ENCODE measurements at regions not wholly inside any gene's neighbourhood (a gene's known extent, or its start where the extent isn't known, plus 50 kb on each side); places are given as distances from the start of the nearest gene placed in this dataset.

DNA sequence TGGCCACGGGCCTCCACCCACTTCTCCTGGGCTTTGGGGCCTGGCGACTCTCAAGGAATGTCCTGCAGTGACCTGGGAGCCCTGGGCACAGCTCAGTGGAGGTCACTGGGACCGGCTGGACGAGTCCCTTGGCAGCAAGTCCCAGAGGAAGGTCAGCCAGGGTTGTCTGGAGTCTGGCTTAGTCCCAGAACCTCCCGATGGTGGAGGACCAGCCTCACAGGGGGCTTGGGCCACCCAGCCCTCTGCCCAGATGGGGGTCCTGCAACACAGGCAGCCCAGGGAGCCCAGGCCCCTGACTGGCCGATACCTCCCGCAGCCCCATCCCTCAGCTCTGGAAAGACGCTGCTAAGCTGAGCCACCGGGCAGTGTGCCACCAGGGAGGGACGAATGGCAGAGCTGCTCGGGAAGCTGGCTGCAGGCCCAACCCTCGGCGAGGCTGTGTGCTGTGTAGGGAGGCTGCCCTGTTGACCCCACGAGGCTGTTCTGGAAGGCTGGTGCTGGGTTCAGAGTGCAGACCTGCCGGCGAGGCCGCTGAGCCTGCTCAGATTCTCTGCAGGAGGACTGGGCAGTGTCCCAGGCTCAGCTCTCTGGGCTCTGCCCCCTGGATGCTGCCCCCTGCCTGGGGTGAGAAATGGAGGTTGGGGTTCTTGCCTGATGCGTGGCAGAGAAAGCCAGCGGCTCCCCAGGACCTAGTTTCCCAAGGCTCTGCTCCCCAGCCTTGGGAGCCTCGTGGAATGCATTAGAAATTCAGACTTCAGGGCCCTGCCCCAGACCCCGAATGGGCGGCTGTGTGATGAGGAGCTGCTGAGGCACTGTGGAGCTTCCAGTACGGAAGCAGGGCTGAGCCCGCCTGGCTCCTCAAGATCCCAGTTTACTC lies 61.7 kb downstream of the ADRA2C start:
- peaks cover 47% of the 10 kb centered on the region for H3K27me3 ChIP-seq (ENCODE audit: insufficient read depth, low read length)
- H3K4me3 ChIP-seq (ENCODE audit: low read length), result no peak overlapping the region
- H3K36me3 ChIP-seq (ENCODE audit: insufficient read depth, low read length), result no peaks in the 10 kb centered on the region
- H2AFZ ChIP-seq (ENCODE audit: low read depth, low read length), result no peak overlapping the region
- no peaks in the 10 kb centered on the region for H3K9me3 ChIP-seq (ENCODE audit: low read length)
- no peaks in the 10 kb centered on the region for H3K4me1 ChIP-seq (ENCODE audit: insufficient read depth, low read length)

DNA sequence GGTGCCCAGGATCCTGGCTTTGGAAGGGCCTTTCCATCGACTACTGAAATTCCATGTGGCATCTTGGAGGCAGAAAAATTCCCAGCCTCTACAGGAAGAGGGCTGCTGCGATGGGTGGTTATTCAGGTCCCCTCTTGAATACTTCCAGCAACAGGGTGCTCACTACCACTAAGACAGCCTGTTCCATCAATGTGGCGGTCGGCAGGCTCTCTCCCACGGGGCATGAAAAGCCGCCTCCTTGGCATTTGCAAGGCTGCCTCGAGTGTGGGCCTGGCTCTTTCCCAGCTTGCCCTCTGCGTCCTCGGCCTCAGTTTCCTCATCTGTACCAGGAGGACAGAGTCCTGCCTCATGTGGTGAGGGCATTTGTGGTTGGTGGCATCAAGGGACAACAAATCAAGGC lies 62.4 kb downstream of the ADRA2C start:
- Histone ChIP-seq H3K4me3 (ENCODE audit: low read length) (no peak overlapping the region), H3K9me3 (ENCODE audit: low read length) (no peaks in the 10 kb centered on the region), H3K4me1 (ENCODE audit: insufficient read depth, low read length) (no peaks in the 10 kb centered on the region), H3K27me3 (ENCODE audit: insufficient read depth, low read length) (peaks cover 47% of the 10 kb centered on the region), H3K36me3 (ENCODE audit: insufficient read depth, low read length) (no peaks in the 10 kb centered on the region), H2AFZ (ENCODE audit: low read depth, low read length) (no peak overlapping the region)

DNA sequence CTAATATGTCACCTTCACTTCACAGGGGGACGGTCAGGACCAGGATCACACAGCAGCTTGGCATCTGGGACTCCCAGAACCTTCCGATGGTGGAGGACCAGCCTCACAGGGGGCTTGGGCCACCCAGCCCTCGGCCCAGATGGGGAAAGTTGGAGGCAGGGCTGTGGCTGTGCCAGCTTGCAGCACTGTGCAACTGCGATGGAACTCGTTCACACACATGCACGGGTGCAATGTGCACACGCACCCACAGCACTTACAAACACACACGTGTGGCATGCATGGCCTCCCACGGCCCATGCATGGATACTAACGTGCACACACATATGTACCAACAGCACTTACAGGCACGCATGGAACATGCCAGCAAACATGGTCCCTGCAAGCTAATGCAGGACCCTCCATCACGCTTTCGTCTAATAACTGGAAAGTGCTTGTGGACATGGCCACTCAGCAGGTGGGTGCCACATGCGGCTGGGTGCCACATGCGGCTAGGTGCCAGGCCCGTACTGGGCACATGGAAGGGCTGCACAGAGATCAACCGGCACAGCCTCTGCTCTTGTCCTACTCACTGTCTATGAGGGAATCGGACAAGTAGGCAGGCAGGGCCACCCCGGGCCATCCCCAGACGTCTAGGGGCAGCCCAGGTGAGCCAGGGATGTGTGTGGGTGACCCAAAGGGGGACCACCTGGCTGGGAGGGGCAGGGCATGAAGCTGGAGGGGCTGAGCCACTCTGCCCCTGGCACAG lies 63.2 kb downstream of the ADRA2C start:
- H3K4me3 ChIP-seq (ENCODE audit: low read length), result no peak overlapping the region

DNA sequence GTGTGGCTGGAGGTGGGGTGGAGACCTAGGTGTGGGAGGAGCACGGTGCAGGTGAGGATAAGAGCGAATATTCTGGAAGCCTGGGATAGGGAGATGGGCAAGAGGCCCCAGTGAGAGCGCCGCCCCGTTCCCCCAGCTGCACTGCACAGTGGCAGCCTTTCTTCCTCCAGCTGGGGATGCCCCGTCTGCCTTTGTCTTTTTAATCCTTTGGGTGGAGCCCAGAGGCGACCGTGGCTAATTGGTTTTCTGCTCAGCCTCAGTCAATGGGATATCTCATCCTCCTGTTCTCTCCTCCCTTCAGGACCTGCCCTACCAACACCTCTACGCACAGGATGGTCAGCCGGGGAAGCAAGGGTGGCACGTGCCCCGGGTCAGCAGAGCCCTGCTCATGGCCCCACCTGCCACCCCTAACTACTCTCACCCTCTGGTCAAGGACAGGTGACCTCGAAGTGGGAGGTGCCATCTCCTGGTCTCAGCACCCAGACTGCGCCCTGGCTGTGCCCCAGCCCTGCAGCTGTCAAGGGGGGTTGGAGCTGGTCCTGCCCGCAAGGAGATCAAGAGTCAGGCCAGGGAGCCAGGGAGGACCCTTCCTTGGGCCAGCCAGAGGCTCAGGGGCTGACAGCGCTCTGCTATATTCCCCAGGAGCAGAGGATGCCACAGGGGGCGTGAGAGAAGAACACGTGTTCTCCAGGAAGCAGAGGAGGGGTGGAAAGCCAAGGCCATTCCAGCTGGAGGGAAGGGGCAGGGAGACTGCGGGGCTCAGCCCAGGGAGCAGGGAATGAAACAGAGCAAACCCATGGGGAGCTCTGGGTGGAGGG lies 64.0 kb downstream of the ADRA2C start:
- peaks cover 52% of the 10 kb centered on the region for H3K27me3 ChIP-seq (ENCODE audit: insufficient read depth, low read length)
- no peaks in the 10 kb centered on the region for H3K4me1 ChIP-seq (ENCODE audit: insufficient read depth, low read length)
- H3K36me3 ChIP-seq (ENCODE audit: insufficient read depth, low read length), result no peaks in the 10 kb centered on the region
- H2AFZ ChIP-seq (ENCODE audit: low read depth, low read length), result no peak overlapping the region
- H3K9me3 ChIP-seq (ENCODE audit: low read length), result no peaks in the 10 kb centered on the region
- no peak overlapping the region for H3K4me3 ChIP-seq (ENCODE audit: low read length)

More for the DNA sequence above, 63.2 kb downstream of the ADRA2C start:
- no peaks in the 10 kb centered on the region for H3K36me3 ChIP-seq (ENCODE audit: insufficient read depth, low read length)
- no peaks in the 10 kb centered on the region for H3K9me3 ChIP-seq (ENCODE audit: low read length)
- H3K27me3 ChIP-seq (ENCODE audit: insufficient read depth, low read length), result peaks cover 44% of the 10 kb centered on the region
- no peaks in the 10 kb centered on the region for H3K4me1 ChIP-seq (ENCODE audit: insufficient read depth, low read length)
- no peak overlapping the region for H2AFZ ChIP-seq (ENCODE audit: low read depth, low read length)

DNA sequence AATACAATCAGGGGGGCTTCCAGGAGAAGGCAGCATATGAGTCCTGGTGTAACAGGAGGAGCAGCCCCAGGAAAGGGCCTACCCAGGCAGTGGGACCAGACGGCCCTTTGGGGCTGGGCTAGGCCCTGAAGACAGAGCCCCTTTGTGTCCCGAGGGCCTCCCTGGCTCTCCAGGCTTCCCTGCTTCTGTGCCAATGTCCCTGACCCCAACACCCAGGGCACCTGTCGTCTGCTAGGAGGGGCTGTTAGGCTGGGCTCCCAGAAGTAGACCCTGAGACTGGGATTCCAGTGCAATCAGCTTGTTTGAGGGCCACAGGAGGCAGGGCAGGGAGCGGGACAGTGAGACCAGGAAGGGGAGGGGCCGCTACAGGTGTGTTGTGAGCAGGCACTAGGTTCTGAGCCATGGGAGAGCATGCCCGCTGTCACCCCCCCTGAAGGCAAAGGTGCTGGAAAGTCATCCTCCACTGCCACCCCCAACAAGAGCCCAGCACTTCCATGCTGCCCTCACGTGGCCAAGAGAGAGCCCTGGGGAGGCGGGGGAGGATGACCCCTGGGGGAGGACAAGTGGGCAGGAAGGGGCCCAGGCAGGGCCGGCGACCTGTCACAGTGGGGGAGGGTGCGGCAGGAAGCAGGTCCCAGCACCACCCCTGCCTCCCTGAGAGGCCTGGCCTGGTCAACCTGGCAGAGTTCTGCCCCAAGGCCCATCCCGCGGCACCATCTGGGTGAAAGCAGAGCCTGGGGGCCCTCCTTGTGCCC lies 64.8 kb downstream of the ADRA2C start:
- Histone ChIP-seq H3K9me3 (ENCODE audit: low read length) (no peaks in the 10 kb centered on the region), H3K4me3 (ENCODE audit: low read length) (no peak overlapping the region), H3K36me3 (ENCODE audit: insufficient read depth, low read length) (no peaks in the 10 kb centered on the region), H3K4me1 (ENCODE audit: insufficient read depth, low read length) (no peaks in the 10 kb centered on the region), H3K27me3 (ENCODE audit: insufficient read depth, low read length) (peaks cover 59% of the 10 kb centered on the region), H2AFZ (ENCODE audit: low read depth, low read length) (no peak overlapping the region)

DNA sequence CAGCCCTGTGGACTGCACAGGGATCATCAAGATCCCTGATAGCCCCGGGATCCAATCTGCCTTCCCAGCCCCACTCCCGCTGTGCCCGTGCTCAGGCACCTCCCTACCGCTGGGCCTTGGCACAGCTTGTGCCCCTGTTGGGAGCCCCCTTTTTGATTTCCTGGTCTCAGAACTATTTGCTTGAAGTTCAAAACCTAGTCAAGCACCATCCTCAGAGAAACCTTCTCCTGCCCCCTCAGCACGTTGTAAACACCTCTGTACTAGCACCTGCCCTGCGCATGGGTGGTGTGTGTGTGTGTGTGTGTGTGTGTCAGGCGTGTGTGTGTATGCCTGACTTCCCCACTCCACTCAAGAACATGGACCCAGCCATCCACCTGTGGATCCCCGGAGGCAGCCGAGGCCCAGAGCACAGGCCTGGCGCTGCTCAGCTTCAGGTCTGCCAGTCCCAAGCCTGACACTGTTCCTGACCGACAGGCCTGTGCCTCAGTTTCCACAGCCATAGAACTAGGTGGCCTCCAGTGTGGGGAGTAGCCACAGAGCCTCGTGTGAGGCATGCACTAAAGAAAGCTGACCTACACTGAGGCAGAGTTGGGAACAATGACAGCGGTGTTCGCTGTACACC lies 65.5 kb downstream of the ADRA2C start:
- no peaks in the 10 kb centered on the region for H3K4me1 ChIP-seq (ENCODE audit: insufficient read depth, low read length)
- peaks cover 57% of the 10 kb centered on the region for H3K27me3 ChIP-seq (ENCODE audit: insufficient read depth, low read length)
- no peak overlapping the region for H3K4me3 ChIP-seq (ENCODE audit: low read length)
- H3K9me3 ChIP-seq (ENCODE audit: low read length), result no peaks in the 10 kb centered on the region
- H3K36me3 ChIP-seq (ENCODE audit: insufficient read depth, low read length), result no peaks in the 10 kb centered on the region
- no peak overlapping the region for H2AFZ ChIP-seq (ENCODE audit: low read depth, low read length)

DNA sequence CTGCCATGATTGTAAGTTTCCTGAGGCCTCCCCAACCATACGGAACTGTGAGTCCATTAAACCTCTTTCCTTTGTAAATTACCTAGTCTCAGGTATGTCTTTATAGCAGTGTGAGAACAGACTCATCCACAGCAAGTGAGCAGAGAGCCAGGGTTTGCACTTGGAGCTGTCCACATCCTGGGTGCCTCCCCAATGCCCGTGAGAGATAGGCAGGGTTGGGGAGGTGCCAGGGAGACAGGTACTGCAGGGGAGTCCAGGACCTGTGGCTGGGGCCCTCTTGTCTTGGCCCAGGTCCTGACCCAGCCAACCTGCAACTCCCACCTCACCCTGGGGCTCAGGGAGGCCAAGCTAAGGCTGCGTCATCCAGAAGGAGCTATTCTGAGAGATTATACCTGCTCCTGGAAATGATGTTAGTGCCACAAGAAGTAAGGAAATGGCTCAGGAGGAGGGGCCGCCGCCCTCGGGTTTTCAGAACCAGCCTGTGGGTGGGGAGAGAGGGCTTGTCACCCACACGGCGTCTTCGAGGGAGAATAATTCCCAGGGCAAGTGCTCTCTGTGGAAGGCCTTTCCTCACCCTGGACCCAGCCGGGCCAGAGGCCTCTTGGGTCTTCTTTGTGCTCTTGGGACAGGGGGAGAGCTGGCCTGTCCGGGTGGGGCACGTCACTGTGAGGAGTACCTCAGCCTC lies 66.5 kb downstream of the ADRA2C start:
- Histone ChIP-seq H3K27me3 (ENCODE audit: insufficient read depth, low read length) (peaks cover 52% of the 10 kb centered on the region), H3K4me3 (ENCODE audit: low read length) (no peak overlapping the region), H3K4me1 (ENCODE audit: insufficient read depth, low read length) (no peaks in the 10 kb centered on the region), H3K9me3 (ENCODE audit: low read length) (no peaks in the 10 kb centered on the region), H2AFZ (ENCODE audit: low read depth, low read length) (no peak overlapping the region), H3K36me3 (ENCODE audit: insufficient read depth, low read length) (no peaks in the 10 kb centered on the region)

DNA sequence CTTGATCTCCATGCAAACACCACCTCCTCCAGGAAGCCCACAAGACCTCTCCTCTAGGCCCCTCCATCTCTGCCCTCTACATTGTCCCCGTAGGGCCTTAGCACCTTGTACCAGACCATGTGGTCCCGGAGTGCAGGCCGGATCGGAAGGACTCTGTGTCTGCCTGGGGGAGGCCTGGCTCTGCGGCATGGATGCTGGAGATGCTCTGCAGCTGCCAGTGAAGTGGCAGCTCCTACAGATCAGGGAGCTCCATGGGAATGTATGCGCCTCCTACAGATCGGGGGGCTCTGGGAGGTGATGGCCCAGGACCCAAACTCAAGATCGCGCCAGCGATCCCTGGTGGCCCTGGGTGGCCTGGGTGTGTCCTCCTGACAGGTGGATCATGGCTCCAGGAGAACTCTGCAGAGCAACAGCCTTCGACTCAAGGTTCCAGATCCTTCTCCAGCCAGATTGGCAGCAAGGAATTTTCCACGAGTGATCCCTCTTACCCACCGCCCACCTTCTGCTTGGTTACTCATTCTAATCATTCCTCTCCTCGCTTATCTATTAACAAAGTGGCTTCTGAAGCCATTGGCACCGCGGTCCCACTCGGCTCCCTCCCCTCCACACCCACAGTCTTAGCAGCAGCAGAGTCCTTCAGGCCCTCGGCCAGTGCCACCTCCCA lies 67.3 kb downstream of the ADRA2C start:
- no peaks in the 10 kb centered on the region for H3K36me3 ChIP-seq (ENCODE audit: insufficient read depth, low read length)
- H3K9me3 ChIP-seq (ENCODE audit: low read length), result no peaks in the 10 kb centered on the region
- no peak overlapping the region for H3K4me3 ChIP-seq (ENCODE audit: low read length)
- H3K27me3 ChIP-seq (ENCODE audit: insufficient read depth, low read length), result peaks cover 48% of the 10 kb centered on the region
- H2AFZ ChIP-seq (ENCODE audit: low read depth, low read length), result no peak overlapping the region
- no peaks in the 10 kb centered on the region for H3K4me1 ChIP-seq (ENCODE audit: insufficient read depth, low read length)

DNA sequence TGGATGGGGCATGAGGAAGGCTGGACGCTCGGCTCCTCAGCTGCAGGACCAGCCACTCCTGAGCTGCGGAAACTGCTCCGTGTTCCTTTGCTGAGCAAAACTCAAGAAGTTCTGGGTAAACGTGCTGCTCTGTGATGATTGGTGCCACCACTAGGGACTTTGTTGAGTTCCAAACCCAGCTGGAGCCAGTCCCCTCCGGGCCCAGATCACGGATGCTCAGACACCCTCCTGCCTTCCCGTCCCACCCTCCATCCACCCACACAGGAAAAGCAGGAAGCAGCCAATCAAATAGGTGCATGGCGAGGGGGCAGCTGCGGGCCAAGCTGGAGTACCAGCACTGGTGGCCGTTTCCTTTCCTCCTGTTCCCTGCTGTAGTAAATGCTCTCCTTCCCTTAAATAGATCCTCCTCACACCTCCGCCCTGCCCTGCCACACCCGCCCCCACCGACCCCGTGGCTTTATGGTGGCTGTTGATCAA lies 68.0 kb downstream of the ADRA2C start:
- no peaks in the 10 kb centered on the region for H3K36me3 ChIP-seq (ENCODE audit: insufficient read depth, low read length)
- H3K27me3 ChIP-seq (ENCODE audit: insufficient read depth, low read length), result peaks cover 41% of the 10 kb centered on the region
- H3K4me1 ChIP-seq (ENCODE audit: insufficient read depth, low read length), result no peaks in the 10 kb centered on the region
- no peak overlapping the region for H2AFZ ChIP-seq (ENCODE audit: low read depth, low read length)
- H3K9me3 ChIP-seq (ENCODE audit: low read length), result no peaks in the 10 kb centered on the region
- H3K4me3 ChIP-seq (ENCODE audit: low read length), result no peak overlapping the region

DNA sequence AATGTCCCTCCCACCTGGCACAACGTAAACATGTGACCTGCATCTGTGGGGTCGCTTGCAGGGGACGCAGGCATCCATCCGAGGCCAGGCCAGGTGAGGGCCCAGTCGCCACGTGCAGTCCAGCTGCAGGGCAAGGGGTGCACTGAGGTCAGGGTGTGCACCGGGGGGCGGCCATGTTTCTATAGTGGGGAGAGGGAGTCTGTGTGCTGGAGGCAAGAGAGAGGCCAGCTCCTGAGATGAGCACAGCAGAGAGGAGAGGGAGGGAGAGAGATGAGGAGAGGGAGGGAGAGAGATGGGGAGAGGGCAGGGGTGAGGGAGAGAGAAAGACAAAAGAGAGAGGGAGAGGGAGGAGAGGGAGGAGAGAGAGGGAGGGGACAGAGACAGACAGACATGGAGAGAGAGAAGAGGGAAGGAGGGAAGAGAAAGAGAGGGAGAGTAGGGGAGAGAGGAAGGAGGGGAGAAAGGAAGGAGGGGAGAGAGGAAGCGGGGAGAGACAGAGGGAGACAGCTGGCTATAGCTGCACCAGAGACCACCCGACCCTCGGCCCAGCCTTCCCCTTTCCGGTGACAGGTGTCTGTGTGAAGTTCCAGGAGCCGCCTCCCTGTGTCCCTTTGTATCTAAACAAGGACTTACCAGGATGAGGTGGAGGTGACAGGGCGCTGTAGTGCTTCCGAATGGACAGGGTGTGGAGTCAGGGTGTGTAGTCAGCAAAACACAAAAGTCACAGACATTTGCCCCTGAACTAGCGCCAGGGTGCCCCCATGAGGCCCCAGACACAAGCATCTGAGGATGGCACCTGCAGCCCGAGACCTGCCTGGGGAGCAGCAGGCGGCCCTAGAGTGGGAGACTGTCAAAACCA lies 68.7 kb downstream of the ADRA2C start:
- no peak overlapping the region for H3K4me3 ChIP-seq (ENCODE audit: low read length)
- H3K36me3 ChIP-seq (ENCODE audit: insufficient read depth, low read length), result no peaks in the 10 kb centered on the region
- peaks cover 35% of the 10 kb centered on the region for H3K27me3 ChIP-seq (ENCODE audit: insufficient read depth, low read length)
- H3K9me3 ChIP-seq (ENCODE audit: low read length), result no peaks in the 10 kb centered on the region
- no peak overlapping the region for H2AFZ ChIP-seq (ENCODE audit: low read depth, low read length)
- no peaks in the 10 kb centered on the region for H3K4me1 ChIP-seq (ENCODE audit: insufficient read depth, low read length)
